G401.6 (cell line): ENCODE measurements at regions not wholly inside any gene's neighbourhood (a gene's known extent, or its start where the extent isn't known, plus 50 kb on each side); places are given as distances from the start of the nearest gene placed in this dataset.

Source experiments
- FAIRE-seq: peaks from 2 replicates; lab custom pipeline; 2012; peaks lifted over from hg19 to GRCh38; lab: Jason Lieb, UNC

DNA sequence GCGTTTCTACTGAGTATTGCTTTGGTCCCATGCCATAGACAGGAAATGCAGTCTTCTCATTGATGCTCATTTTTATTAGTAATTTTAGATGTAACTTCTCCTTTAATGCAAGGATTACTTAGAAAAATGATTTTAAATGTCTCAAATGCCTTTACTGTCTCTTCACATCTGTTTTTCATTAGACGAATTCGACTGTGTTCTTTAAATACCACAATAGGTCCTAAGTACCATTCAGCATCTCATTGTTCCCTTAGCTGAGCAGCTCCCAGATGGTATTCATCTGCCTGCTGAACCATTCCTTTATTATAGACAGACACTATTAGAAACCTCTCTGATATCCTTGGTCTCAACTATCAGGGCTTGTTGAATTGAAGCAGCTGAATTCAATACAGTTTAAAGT is 113.6 kb downstream of the LSMEM1 start:
- FAIRE-seq: no peak

DNA sequence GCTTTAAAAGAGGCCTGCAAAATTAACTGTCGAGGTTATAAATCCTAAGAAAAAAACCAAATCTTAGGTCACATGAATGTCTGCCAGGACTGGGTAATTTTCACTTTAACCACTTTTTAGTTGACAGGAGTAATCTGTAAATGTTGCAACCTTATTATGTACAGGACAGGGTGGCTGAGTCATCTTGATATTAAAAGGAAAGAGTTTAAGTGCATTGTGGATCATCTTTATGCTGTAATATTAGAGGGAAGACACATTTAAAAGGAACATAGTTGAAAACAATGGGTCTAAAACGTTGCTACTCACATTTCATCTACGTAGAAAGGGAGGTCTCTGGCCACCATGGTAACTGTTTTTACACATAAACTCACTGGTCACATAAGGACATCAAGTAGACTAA is 115.5 kb downstream of the LSMEM1 start:
- FAIRE-seq: no peak

DNA sequence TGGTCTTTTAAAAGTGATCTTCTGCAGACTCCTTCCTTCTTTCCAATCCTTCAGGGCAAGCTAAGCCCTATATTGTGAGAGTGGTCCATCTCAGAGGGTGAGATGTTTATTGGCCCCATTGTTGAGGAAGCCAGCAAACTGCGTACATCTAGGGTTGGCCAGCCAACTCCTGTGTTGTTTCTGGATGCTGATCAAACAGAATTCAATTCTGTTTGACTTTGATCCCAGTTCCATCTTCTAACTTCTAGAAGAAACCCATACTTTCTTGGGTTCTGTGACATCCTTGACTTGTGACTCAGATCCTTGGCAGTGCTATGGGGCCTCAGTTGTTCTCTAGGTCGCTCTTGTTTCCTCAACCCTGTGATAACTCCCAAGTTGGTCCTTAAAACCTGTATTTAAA is 116.2 kb downstream of the LSMEM1 start:
- FAIRE-seq: no peak

DNA sequence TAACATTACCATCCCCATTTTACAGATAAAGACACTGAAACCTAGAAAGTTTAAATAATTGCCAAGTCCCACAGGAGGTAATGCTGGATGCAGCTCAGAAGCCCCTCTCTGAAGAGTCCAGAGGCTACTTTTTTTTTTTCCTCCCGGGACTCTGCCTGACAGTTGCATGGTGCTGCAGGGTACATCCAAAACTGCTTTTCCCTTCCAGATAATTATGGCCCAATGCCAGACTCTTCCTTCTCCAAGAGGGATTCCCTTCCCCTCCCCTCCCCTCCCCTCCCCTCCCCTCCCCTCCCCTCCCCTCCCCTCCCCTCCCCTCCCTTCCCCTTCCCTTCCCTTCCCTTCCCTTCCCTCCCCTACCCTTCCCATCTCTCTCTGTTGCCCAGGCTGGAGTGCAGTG is 122.9 kb downstream of the LSMEM1 start:
- FAIRE-seq: no peak

DNA sequence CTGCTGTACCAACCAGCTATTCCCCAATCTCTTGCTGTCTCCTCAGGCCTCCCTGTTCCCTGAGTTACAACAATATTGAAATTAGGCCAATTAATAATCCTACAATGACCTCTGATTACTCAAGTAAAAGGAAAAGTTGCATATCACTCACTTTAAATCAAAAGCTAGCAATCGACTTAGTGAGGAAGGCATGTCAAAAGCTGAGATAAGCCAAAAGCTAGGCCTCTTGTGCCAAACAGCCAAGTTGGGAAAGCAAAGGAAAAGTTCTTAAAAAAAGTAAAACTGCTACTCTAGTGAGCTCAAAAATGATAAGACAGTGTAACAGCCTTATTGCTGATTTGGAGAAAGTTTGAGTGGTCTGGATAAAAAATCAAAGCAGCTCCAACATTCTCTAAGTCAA is 129.8 kb downstream of the LSMEM1 start:
- FAIRE-seq: no peak

DNA sequence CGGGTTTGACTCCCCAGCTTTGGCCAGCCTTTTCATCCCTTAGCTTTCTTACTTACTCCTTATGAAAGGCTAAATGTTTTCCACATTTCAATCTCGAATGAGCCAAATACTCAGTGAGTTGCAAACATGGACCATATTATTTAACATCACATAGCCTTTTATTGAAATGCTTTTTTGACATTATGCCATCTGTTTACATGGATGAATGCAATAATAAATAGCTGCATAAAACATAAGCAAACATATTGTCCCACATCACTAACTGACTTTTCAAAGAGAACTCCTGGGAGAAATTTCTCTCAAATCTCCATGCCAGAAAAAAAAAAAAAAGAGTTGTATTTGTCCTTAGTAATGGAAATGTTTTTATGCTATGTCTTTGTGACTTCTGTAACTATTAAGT is 134.9 kb downstream of the LSMEM1 start:
- FAIRE-seq: no peak

DNA sequence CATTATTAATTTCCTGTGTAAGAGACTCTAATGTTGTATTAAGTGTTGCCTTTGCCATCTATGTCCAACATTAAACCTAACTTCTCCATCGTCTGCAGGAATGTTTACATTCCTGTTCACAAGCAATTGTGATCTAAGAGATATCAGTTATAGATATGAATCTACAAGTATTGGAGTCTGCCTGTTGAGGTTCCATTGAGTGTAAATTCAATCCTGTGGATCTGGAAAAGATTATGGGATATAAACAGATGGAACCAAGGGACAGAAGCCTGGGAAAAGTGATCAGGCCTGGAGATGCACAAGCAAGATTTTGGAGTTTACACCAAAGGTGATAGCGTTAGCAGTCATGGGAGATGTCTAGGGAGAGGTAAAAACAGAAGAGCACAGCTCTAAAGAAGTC is 135.5 kb downstream of the LSMEM1 start:
- no peak for FAIRE-seq

DNA sequence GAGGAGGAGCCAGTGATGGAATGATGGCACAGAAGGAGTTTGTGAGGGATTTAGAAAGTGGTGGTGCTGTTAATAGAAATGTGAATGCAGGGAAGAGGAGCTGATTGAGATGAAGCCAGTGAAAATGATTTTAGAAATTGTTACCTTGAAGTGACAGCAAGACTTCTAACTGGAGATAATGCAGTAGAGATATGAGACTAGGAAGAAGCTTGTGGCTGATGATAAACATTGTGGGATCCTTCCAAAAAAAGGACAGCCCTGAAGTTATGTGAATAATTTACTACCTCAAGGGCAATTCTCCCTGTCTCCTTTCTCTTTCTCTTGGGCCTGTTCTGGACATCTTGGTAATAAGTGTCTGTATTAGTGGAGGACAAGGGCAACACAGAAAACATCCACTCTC is 138.6 kb downstream of the LSMEM1 start:
- FAIRE-seq: no peak

DNA sequence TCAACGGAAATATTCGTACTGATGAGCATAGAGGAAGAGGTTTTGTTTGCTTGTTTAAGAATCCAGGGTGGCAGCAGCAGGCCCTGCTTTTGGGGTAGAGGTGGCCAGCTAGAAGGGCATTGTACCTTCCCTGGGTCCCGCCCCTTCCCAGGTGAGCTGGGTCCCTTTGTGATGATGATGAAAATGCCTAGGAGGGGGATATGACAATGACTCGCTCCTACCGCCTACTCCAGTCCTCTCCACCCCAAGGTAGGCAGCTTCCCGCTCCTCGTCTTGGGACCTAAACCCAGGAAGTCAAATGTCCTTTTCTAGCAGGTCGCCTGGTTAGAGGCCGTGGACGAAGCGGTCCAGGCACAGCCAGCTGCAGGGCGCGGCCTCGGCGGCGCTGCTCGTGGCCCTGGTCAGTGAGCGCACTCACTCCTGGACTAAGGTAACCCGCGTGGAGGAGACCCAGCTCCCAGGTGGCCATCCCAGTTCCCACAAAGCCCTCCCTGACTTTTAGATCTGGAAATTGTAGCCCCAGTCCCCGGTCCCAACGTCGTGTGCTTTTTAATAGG is 141.4 kb downstream of the LSMEM1 start:
- no peak for FAIRE-seq

DNA sequence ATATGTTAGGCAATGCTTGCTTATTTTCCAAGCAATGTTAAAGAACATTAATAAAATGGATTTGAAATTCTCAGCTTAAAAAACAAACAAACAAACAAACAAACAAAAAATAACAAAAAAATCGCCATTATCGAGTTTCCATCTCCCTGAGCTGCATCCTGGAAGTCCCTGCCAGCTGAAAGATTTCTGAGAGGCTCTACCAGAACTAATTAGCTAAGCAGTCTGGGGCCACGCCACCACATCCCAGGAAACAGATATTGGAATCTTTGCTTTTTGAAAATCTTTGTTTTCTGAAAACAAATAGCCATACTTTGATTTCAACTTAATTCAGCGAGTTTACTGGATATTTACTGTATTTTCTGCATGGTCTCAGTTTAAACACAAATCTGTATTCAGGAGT is 143.6 kb downstream of the LSMEM1 start:
- no peak for FAIRE-seq

DNA sequence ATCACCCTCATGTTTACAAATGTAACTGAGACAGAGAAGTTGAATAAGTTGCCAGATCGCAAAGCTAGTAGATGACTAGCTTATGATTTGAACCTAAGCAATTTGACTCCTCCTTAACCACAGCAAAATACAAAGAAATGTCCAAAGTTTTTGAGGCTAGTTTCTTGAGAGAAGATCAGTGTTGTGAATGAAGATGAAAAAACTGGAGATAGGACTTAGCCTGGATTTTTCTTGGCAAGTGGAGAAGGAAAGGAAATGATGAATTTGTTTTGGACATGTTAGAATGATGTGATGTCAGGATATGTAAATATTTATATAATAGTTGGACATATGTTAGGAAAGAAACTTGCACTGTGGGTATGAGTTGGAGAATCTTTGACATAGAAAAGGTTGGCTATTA is 149.8 kb downstream of the LSMEM1 start:
- FAIRE-seq: no peak

DNA sequence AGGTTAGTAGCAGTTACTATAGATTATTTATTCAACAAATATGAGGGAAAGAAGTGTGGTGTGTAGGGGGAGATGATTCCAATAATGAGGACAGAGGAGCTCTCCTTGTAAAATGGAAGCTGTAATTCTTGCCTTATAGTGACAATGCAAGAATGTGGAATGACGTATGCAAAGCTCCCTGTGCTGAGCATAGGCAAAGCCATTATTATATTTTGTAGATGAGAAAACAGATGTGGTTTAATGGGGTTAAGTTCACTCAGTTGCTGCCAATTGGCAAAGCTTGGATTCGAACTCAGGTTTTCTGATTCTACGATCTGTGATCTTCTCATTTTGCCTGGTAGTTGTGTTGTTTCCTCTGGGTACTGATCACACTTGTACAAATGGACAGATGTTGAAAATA is 153.3 kb downstream of the LSMEM1 start:
- no peak for FAIRE-seq

DNA sequence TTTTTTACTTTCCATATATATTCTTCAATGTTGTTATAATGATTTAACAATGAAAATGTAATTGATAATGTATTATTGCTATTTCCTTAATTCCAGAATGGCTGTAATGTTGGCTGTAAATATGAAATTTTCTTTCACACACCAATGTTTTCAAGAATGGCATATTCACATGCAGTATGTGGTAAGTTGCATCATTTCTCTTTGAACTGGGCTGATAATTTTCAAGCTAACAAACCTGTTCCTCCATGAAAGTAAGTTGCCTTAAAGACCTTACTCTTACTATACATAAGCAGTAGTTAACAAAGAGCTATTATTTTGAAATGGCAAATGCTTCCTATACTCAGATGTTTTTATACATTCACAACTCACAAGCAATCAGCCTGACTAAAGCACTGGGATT is 154.5 kb downstream of the TMEM168 start:
- no peak for FAIRE-seq

DNA sequence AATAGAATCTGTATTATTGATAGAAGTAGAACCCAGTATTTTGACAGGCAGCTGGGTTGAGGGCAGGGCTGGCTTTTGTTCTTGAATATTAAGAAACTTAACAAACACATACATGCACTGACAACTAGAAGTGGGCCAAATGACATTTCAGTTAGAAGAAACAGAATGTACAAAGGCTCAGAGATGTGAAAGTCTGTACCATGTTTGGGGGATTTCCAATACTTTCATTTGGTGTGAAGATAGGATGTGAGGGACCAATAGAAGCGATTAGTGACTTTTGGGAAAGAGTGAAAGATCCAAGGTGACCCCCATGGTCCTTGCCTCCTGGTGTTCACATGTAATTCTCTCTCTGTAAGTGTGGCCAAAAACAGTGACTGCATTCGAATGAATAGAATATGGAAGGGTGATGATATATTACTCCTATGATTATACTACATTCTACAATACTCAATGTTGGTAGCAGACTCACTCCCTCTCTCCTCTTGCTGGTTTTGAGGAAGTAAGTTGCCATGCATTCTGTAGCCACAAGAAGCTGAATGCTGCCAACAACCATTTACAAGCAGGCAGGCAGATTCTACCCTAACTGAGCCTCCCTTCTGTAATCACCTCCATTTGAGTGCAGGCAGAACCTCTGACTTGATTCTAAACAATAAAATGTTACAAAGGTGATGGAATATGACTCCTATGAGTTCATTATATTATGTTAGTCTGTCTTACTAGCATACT is 151.4 kb downstream of the TMEM168 start:
- FAIRE-seq: no peak

DNA sequence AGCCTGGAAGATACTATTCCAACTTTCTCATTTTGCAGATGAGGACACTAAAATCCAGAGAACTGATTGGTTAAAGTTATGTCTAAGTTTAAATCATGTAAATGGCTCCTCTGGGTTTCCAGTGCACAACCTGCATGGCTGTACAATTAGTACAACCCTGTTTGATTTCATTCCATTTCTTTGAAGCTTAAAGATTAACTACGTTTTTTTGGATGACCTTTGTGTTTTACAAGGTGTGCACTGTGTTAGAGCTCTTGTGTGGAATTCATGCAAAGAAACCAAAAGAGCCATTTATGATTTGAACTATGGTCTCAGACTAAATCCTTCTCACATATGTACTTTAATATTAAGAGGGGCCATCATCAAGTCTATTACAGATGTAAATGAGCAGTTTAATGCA is 149.5 kb downstream of the TMEM168 start:
- no peak for FAIRE-seq

DNA sequence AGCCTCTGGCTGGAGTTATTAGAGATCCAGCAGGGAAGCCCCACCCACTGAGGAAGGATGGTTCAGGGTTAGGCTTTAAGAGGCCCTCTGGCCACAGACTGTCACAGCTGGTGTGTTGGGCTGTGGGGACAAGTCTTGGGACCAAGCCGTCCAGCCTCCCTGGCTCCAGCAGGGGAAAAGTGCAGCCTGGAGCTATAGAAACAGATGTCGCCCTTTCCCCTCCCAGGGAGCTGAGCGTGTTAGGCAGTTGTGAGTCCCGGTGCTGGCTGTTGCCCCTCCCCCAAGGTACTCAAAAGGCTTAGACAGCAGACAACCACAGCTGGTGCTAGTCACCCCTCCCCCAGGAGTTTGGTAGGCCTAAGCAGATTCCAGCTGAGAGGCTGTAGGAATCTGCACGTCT is 143.4 kb downstream of the TMEM168 start:
- FAIRE-seq: no peak

DNA sequence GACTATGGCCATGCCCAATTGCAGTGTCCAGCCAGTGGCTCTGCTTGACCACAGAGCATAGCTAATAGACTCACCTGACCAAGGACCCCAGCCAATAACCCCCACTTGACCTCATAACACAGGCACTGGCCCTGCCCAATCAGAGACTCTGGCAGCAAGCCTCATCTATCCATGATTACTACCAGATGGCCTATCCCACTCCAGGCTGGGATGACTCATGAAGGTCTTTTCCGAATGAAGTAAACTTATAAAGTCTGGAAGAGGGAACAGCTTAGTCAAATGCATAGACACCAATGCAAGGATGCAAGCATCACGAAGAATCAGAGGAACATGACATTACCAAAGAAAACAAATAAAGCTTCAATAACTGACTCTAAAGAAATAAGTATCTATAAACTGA is 141.4 kb downstream of the TMEM168 start:
- no peak for FAIRE-seq

DNA sequence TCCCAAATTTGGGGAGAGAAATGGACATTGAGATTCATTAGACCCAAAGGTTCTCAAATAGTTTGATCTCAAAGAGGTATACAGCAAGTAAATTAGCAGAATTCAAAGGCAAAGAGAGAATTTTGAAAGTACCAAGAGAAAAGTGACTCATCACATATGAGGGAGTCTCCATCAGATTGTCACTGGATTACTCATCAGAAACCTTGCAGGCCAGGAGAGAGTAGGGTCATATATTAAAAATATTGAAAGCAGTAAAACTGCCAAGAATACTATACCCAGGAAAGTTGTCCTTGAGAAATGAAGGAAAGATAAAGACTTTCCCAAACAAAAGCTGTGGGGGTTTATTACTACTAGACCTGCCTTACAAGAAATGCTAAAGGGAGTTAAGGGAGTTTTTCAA is 140.6 kb downstream of the TMEM168 start:
- no peak for FAIRE-seq

DNA sequence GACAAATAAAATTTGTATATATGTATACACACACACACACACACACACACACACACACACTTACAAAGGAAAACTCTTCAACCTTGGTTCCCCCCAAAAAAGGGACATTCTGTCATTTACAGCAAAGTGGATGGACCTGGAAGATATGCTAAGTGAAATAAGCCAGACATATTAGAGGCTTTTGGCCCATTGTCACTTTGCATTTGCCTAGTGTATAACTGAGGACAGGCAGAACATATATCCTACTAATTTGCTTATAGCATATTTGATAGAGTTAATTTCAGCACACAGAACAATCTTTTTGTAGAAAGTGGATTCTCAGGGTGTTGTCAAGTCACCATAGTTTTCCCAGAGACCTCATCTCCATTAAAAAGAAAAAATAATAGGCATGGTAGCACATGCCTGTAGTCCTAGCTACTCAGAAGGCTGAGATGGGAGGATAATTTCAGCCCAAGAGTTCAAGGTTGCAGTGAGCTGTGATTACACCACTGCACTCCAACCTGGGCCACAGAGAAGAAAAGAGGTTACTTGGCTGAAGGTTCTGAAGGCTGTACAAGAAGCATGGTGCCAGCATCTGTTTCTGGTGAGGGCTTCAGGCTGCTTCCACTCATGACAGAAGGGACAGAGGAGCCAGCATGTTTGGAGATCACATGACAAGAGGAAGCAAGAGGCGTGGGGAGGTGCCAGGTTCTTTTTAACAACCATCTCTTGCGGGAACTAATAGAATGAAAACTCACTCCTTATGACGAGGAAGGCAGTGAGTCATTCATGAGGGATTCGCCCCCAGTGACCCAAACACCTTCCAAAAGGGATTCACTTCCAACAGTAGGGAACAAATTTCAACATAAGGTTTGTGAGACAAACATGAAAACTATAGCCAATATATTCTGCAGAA is 135.6 kb downstream of the TMEM168 start:
- no peak for FAIRE-seq

DNA sequence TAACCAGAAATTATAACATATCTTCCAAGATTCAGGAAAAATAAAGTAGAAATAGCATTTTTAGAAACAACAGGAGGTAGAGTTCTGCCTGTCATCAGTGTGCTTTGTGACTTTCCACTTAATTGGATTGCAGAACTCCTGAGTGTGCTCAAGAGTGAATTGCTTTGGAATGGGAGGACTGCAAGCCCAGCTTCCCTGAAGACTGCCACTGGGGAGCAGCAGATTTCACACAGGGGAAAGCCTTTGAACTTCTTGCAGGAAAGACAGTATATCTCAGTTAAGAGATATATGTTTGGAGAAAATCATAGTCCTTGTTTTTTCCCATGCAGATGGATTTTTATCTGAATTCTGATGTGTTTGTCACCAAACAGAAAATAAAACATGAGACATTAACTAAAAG is 124.5 kb downstream of the TMEM168 start:
- FAIRE-seq: no peak

DNA sequence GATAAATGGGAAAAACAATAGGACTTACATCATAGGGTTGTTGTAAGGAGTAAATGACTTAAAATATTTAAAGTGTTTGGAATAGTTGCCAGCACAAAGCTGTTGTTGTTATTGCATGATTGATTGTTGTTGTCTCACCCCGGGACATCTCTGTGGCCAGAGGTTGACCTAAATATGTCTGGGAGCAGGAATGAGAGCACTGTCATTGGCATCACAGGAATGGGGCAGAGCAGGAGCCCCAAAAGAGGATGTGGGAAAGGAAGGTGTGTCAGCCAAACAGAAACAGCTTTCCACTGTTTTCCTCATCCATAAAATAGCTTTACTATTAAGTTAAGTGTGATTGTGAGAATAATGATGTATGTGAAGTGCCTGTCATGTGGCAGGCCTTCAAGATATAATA is 121.6 kb downstream of the TMEM168 start:
- FAIRE-seq: no peak

DNA sequence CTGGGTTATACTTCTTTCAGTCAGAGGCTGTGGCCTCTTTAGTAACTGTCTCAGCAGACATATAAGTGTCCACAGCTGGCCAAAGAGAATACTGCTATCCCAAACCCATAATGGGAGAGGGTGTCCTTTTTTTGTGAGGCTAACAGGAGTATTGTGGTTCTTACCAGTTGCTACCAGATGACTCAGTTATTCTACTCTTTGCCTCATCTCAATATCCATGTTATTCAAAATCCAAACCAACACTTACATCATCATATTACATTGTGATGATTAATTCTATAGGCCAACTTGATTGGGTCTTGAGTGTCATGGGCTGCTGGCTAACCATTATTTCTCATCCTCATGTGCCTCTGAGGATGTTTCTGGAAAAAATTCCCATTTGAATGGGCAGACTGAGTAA is 120.9 kb downstream of the TMEM168 start:
- no peak for FAIRE-seq

DNA sequence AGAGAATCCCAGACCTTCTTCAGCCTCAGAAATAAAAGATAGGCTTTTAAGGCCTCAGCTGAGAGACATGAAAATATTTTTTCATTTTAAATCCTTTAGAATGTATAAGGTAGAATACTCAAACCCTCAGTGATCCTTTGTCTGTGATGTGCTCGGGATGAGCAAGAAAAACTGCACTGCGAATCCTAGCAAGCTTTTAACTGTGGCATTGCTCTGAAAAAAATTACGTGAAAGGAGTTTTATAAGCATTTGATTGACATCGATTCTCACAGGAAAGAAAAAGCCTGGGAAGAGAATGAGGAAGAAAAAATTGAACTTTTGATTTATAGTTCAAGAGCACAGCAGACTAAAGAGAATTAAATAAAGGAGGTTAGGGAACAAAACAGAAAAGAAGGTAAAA is 120.0 kb downstream of the TMEM168 start:
- no peak for FAIRE-seq

DNA sequence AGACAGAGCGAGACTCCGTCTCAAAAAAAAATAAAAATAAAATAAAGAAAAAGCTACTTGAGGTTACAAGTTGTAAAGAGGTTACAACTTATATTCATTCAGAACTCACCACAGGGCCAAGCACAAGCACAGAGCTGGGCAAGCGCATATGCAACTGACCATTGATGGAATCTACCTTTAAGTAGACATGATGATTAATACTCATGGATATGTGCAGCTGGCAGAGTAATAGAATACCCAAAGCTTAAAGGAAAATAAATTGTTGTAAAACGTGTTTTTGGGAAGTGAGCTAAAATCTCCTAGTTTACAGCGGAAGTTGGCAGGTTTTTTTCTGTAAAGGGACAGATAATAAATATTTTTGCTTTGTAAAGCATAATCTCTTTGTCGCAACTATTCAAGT is 111.6 kb downstream of the TMEM168 start:
- no peak for FAIRE-seq
